ENCODE measurements at regions not wholly inside any gene's neighbourhood (a gene's known extent, or its start where the extent isn't known, plus 50 kb on each side); places are given as distances from the start of the nearest gene placed in this dataset.

- Mint-ChIP-seq H3K36me3 (peaks cover 6 to 13% of the 10 kb centered on the region in 2 donors), H3K27ac (no peak overlapping the region), H3K9me3 (peaks cover 12 to 13% of the 10 kb centered on the region in 2 donors)
- DNase-seq (ENCODE audit: low spot score in 2 of 2) (no peak), ATAC-seq (no peak)
Observed at GRCh38 chr2:105691947-105692390, 52.7 kb upstream of the NCK2 start.

GRCh38 chr2:105690566-105690965 lies 54.1 kb upstream of the NCK2 start:
- Mint-ChIP-seq H3K9me3 (peaks cover 12 to 13% of the 10 kb centered on the region in 2 donors), H3K36me3 (peaks cover 6 to 11% of the 10 kb centered on the region in 2 donors), H3K27ac (no peak overlapping the region)
- no peak for ATAC-seq
- no peak for DNase-seq (ENCODE audit: low spot score in 2 of 2)

- peak overlapping the region in 1 of 2 donors; percentile 18 for H3K27ac Mint-ChIP-seq
- H3K9me3 Mint-ChIP-seq, result peaks cover 9% of the 10 kb centered on the region in 2 donors
- DNase-seq (ENCODE audit: low spot score in 2 of 2), result no peak
- peaks cover 4 to 6% of the 10 kb centered on the region in 2 donors for H3K36me3 Mint-ChIP-seq
- no peak for ATAC-seq
Observed at GRCh38 chr2:105689484-105689883, 55.2 kb upstream of the NCK2 start.

- Mint-ChIP-seq H3K36me3 (peaks cover 0 to under 1% of the 10 kb centered on the region in 2 donors), H3K9me3 (peaks cover 4 to 6% of the 10 kb centered on the region in 2 donors), H3K27ac (no peak overlapping the region)
- ATAC-seq (no peak), DNase-seq (ENCODE audit: low spot score in 2 of 2) (no peak)
Observed at GRCh38 chr2:105688946-105689345, 55.8 kb upstream of the NCK2 start.

GRCh38 chr2:105686588-105686987 lies 58.1 kb upstream of the NCK2 start:
- Mint-ChIP-seq H3K9me3 (peaks cover 3 to 6% of the 10 kb centered on the region in 2 donors), H3K27ac (no peak overlapping the region), H3K36me3 (no peaks in the 10 kb centered on the region)
- DNase-seq (ENCODE audit: low spot score in 2 of 2), result no peak
- no peak for ATAC-seq

- H3K36me3 Mint-ChIP-seq, result no peaks in the 10 kb centered on the region
- ATAC-seq (no peak), DNase-seq (ENCODE audit: low spot score in 2 of 2) (no peak)
- H3K9me3 Mint-ChIP-seq, result peaks cover 0 to 6% of the 10 kb centered on the region in 2 donors
- H3K27ac Mint-ChIP-seq, result no peak overlapping the region
Observed at GRCh38 chr2:105683011-105683492, 61.7 kb upstream of the NCK2 start.

GRCh38 chr2:105682401-105682800 lies 62.3 kb upstream of the NCK2 start:
- DNase-seq (ENCODE audit: low spot score in 2 of 2) (no peak), ATAC-seq (no peak)
- H3K9me3 Mint-ChIP-seq, result peaks cover 0 to 6% of the 10 kb centered on the region in 2 donors
- H3K36me3 Mint-ChIP-seq, result no peaks in the 10 kb centered on the region
- no peak overlapping the region for H3K27ac Mint-ChIP-seq

- no peak for ATAC-seq
- no peak for DNase-seq (ENCODE audit: low spot score in 2 of 2)
- Mint-ChIP-seq H3K27ac (no peak overlapping the region), H3K36me3 (no peaks in the 10 kb centered on the region), H3K9me3 (peaks cover 0 to 6% of the 10 kb centered on the region in 2 donors)
Observed at GRCh38 chr2:105681927-105682326, 62.8 kb upstream of the NCK2 start.

GRCh38 chr2:105680357-105680756 lies 64.4 kb upstream of the NCK2 start:
- no peak overlapping the region for H3K27ac Mint-ChIP-seq
- peaks cover 0 to 6% of the 10 kb centered on the region in 2 donors for H3K9me3 Mint-ChIP-seq
- DNase-seq (ENCODE audit: low spot score in 2 of 2) (no peak), ATAC-seq (no peak)
- no peaks in the 10 kb centered on the region for H3K36me3 Mint-ChIP-seq

- DNase-seq (ENCODE audit: low spot score in 2 of 2), result no peak
Observed at GRCh38 chr2:105678346-105678745, 66.4 kb upstream of the NCK2 start.

GRCh38 chr2:105677901-105678300 lies 66.8 kb upstream of the NCK2 start:
- DNase-seq (ENCODE audit: low spot score in 2 of 2) (no peak), ATAC-seq (no peak)
- peaks cover 3 to 6% of the 10 kb centered on the region in 2 donors for H3K9me3 Mint-ChIP-seq
- H3K36me3 Mint-ChIP-seq, result peaks cover 0 to 4% of the 10 kb centered on the region in 2 donors
- no peak overlapping the region for H3K27ac Mint-ChIP-seq

More at GRCh38 chr2:105678346-105678745, 66.4 kb upstream of the NCK2 start:
- Mint-ChIP-seq H3K27ac (no peak overlapping the region), H3K9me3 (peaks cover 3 to 6% of the 10 kb centered on the region in 2 donors), H3K36me3 (peaks cover 0 to 4% of the 10 kb centered on the region in 2 donors)
- no peak for ATAC-seq

GRCh38 chr2:105675841-105676240 lies 68.9 kb upstream of the NCK2 start:
- H3K9me3 Mint-ChIP-seq, result peaks cover 3 to 6% of the 10 kb centered on the region in 2 donors
- peaks cover 0 to 4% of the 10 kb centered on the region in 2 donors for H3K36me3 Mint-ChIP-seq
- ATAC-seq (no peak), DNase-seq (ENCODE audit: low spot score in 2 of 2) (no peak)
- H3K27ac Mint-ChIP-seq, result peak overlapping the region; percentile 15 to 94

- DNase-seq (ENCODE audit: low spot score in 2 of 2), result peak; percentile 13 to 57
- Mint-ChIP-seq H3K27ac (peak overlapping the region; percentile 15 to 74), H3K36me3 (peaks cover 0 to 4% of the 10 kb centered on the region in 2 donors), H3K9me3 (peaks cover 0 to 3% of the 10 kb centered on the region in 2 donors)
- ATAC-seq, result peak; percentile 86 to 92
Observed at GRCh38 chr2:105674859-105675541, 69.7 kb upstream of the NCK2 start.

- Mint-ChIP-seq H3K9me3 (peaks cover 0 to 3% of the 10 kb centered on the region in 2 donors), H3K27ac (peak overlapping the region; percentile 15 to 39), H3K36me3 (peaks cover 0 to 4% of the 10 kb centered on the region in 2 donors)
- DNase-seq (ENCODE audit: low spot score in 2 of 2) (no peak), ATAC-seq (no peak)
Observed at GRCh38 chr2:105674401-105674800, 70.3 kb upstream of the NCK2 start.

- Mint-ChIP-seq H3K9me3 (peaks cover 7 to 13% of the 10 kb centered on the region in 2 donors), H3K27ac (no peak overlapping the region), H3K36me3 (peaks cover 6 to 13% of the 10 kb centered on the region in 2 donors)
- DNase-seq (ENCODE audit: low spot score in 2 of 2), result no peak
- ATAC-seq, result no peak
Observed at GRCh38 chr2:105671156-105671555, 73.6 kb upstream of the NCK2 start.

GRCh38 chr2:105669384-105669891 lies 75.3 kb upstream of the NCK2 start:
- no peak for ATAC-seq
- peaks cover 12 to 20% of the 10 kb centered on the region in 2 donors for H3K9me3 Mint-ChIP-seq
- no peak for DNase-seq (ENCODE audit: low spot score in 2 of 2)
- H3K27ac Mint-ChIP-seq, result no peak overlapping the region
- H3K36me3 Mint-ChIP-seq, result peaks cover 15 to 18% of the 10 kb centered on the region in 2 donors

GRCh38 chr2:105665480-105665879 lies 79.2 kb upstream of the NCK2 start:
- Mint-ChIP-seq H3K9me3 (peaks cover 12 to 26% of the 10 kb centered on the region in 2 donors), H3K36me3 (peaks cover 15 to 18% of the 10 kb centered on the region in 2 donors), H3K27ac (no peak overlapping the region)
- DNase-seq (ENCODE audit: low spot score in 2 of 2), result no peak
- ATAC-seq, result no peak
